ENCODE measurements at regions not wholly inside any gene's neighbourhood (a gene's known extent, or its start where the extent isn't known, plus 50 kb on each side); places are given as distances from the start of the nearest gene placed in this dataset.

- no peak overlapping the region for H3K27ac Mint-ChIP-seq
- peaks cover 4% of the 10 kb centered on the region for H3K9me3 Mint-ChIP-seq
- no peak overlapping the region for H3K4me3 Mint-ChIP-seq
- H3K36me3 Mint-ChIP-seq = no peaks in the 10 kb centered on the region
- no peaks in the 10 kb centered on the region for H3K27me3 Mint-ChIP-seq
- no peaks in the 10 kb centered on the region for H3K4me1 Mint-ChIP-seq (ENCODE audit: low read depth in 2 of 2)
- DNase-seq (ENCODE audit: low spot score) = no peak
- peak in 1 of 2 donors; percentile 51 for ATAC-seq
These were observed 200.7 kb downstream of the MYCN start for GRCh38 chr2:16140771-16141640.

DNA sequence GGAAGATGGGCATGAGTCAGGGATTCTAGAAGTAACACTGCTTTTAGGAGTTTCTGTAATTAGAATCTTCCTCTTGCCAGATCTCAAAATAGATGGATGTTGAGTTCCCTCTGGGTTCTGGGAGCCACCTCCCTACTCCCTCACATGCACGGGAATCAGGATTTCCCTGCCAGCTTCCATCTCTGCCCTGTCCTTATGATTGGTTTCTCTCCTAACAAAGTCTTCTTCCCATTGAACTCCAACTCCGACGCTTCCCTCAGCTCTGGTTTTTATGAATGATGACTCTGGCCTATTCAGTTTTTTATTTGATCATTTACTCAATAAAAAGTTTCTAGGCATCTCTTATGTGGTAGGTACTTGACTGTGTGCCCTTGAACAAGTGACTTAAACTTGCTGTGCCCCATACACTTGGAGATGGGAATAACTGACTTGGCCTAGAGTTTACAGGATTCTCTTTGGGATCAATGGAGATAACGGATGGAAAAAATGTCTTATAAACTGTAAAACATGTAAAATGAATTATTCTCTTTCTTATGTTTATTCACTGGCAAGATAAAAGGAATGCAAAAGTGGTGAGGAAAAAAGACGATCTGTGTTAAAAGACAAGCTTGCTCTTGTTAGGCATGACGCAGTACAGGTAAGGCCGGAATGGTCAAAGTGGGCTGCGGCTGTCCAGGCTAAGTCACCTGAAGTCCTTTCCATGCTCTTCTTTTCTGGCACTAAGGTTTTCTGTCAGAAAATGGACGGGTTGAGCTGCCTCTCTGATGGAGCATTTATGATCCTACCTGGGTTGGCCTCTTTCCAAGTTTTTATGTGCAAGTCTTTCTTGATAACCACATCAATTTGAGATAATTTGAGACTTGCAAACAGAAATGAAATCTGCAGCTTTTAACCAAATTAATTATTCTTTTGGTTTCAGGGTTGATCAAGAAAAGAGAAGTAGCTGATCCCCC is 199.6 kb downstream of the MYCN start:
- Mint-ChIP-seq H3K9me3 (peaks cover 4% of the 10 kb centered on the region), H3K4me1 (ENCODE audit: low read depth in 2 of 2) (no peaks in the 10 kb centered on the region), H3K27ac (no peak overlapping the region), H3K4me3 (no peak overlapping the region), H3K36me3 (no peaks in the 10 kb centered on the region), H3K27me3 (no peaks in the 10 kb centered on the region)
- DNase-seq (ENCODE audit: low spot score) = no peak
- no peak for ATAC-seq

GRCh38 chr2:16138811-16139662 is 198.7 kb downstream of the MYCN start:
- Mint-ChIP-seq H3K36me3 (no peaks in the 10 kb centered on the region), H3K4me1 (ENCODE audit: low read depth in 2 of 2) (no peaks in the 10 kb centered on the region), H3K9me3 (peaks cover 4% of the 10 kb centered on the region), H3K4me3 (no peak overlapping the region), H3K27ac (no peak overlapping the region), H3K27me3 (no peaks in the 10 kb centered on the region)
- ATAC-seq = no peak
- DNase-seq (ENCODE audit: low spot score) = no peak

DNA sequence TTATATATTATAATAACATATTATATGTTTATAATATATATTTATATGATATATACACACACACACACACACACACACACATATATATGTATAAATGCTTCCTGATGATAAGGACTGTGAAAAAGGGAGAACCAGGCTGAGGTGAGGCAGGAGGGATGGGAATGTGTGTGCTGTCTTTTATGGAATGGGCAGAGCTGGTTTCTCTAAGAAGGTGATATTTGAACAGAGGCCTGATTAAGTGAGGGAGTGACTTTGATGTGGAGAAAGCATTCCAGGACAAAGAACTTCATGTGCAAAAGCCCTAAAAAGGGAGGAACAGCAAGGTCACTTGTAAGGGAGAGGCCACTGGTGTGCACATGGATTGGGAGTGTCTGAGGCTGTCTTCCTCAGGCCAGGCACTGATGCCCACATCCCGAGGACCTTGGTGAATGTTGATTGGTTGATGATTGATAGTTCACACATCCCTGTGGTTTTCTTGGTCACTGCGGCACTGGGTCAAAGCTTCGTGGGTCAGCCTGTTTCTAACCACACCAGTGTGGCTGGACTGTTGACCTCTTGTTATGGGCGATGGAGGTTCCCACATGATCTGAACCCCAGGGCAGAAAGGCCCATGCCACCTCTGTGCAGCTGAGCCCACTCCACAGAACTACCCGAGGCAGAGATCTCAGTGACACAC is 196.9 kb downstream of the MYCN start:
- ATAC-seq (no peak), DNase-seq (ENCODE audit: low spot score) (no peak)
- no peak overlapping the region for H3K4me3 Mint-ChIP-seq

DNA sequence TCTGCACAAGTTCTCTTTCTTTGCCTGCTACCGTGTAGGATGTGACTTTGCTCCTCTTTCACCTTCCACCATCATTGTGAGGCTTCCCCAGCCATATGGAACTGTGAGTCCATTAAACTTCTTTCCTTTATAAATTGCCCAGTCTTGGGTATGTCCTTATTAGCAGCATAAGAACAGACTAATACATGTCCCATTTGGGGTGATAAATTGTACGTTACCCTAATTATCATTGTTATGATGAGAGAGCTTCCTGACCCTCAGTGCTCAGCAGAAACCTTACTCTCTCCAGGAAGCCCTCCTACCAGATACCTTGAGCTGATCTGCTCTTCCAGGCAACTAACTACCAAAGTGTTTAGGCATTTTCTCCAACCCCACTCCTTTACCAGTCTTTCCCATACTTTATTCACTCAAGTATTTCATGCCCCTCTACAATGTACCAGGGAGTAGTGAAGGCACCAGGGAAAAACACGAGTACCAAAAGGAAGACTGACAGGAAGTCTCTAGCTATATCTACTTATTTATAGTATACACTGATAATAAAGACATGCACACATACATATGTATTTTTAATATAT is 196.2 kb downstream of the MYCN start:
- Mint-ChIP-seq H3K4me1 (ENCODE audit: low read depth in 2 of 2) (no peaks in the 10 kb centered on the region), H3K4me3 (no peak overlapping the region), H3K36me3 (no peaks in the 10 kb centered on the region), H3K27me3 (no peaks in the 10 kb centered on the region), H3K9me3 (peaks cover 4% of the 10 kb centered on the region), H3K27ac (no peak overlapping the region)
- DNase-seq (ENCODE audit: low spot score) = no peak
- ATAC-seq = no peak

More for the DNA sequence above, 196.9 kb downstream of the MYCN start:
- H3K27me3 Mint-ChIP-seq = no peaks in the 10 kb centered on the region
- H3K4me1 Mint-ChIP-seq (ENCODE audit: low read depth in 2 of 2) = no peaks in the 10 kb centered on the region
- no peaks in the 10 kb centered on the region for H3K36me3 Mint-ChIP-seq
- no peak overlapping the region for H3K27ac Mint-ChIP-seq
- peaks cover 4% of the 10 kb centered on the region for H3K9me3 Mint-ChIP-seq

DNA sequence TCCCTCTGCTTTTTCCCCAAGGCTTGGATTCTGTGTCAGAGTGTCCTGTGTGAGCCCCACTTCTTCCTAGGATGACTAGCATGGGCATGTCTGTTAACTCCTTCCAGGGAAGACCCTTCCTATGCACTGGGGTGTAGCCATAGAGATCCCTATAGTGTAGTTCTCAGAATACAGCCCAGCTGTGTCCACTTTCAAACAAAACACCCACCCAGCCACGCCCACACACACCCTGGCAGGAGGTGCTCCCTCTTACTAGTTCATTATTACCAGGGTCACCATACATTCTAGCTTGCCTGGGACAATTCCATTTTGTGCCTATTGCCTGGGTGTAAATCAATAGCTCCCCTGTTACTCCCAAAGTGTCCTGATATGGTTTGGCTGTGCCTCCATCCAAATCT is 195.6 kb downstream of the MYCN start:
- Mint-ChIP-seq H3K27ac (no peak overlapping the region), H3K9me3 (peaks cover 4% of the 10 kb centered on the region), H3K27me3 (no peaks in the 10 kb centered on the region), H3K4me3 (no peak overlapping the region), H3K36me3 (no peaks in the 10 kb centered on the region), H3K4me1 (ENCODE audit: low read depth in 2 of 2) (no peaks in the 10 kb centered on the region)
- no peak for DNase-seq (ENCODE audit: low spot score)
- ATAC-seq = no peak

- no peak overlapping the region for H3K4me3 Mint-ChIP-seq
- H3K4me1 Mint-ChIP-seq (ENCODE audit: low read depth in 2 of 2) = no peaks in the 10 kb centered on the region
- H3K36me3 Mint-ChIP-seq = no peaks in the 10 kb centered on the region
- DNase-seq (ENCODE audit: low spot score) (no peak), ATAC-seq (no peak)
- no peak overlapping the region for H3K27ac Mint-ChIP-seq
- no peaks in the 10 kb centered on the region for H3K27me3 Mint-ChIP-seq
- peaks cover 4% of the 10 kb centered on the region for H3K9me3 Mint-ChIP-seq
These were observed 195.0 kb downstream of the MYCN start for GRCh38 chr2:16135196-16135912.

DNA sequence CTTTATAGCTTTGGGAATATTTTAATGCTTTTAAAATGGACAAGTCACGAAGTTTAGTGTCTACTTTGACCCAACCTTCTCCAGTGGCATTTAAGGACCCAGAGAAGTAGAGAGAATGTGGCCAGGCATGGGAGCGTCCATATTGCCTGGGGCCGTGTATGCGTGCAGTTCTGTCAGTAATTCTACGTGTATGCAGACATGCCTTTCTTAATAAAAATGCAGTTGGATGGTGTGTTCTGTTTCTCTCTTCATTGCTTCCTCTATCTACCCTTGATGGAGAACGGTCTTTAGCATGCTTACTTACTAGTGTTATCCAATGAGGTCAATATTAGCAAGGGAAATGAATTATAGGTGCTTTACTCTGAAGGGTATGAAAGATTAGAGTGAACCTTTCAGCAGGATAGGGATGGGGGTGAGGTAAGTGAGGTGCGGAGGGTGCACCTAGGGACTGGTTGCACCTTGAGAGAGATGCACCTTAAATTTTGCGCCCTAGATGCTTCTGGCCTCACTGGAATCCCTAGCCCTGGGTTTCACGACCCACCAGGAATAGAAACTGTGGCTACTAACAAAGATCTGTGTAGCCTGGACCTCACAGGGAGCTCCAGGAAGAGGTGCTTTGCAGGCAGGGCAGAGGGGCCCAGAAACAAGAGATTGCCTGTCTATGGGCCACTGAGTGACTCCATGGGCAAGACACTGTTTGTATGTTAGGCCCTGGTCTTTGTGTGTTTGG is 194.3 kb downstream of the MYCN start:
- no peak for ATAC-seq
- H3K27me3 Mint-ChIP-seq = no peaks in the 10 kb centered on the region
- H3K9me3 Mint-ChIP-seq = peaks cover 4% of the 10 kb centered on the region

GRCh38 chr2:16130906-16131400 is 190.6 kb downstream of the MYCN start:
- no peak for ATAC-seq
- no peaks in the 10 kb centered on the region for H3K4me1 Mint-ChIP-seq (ENCODE audit: low read depth in 2 of 2)
- H3K27me3 Mint-ChIP-seq = peaks cover 0 to 2% of the 10 kb centered on the region in 2 donors
- H3K27ac Mint-ChIP-seq = no peak overlapping the region
- no peaks in the 10 kb centered on the region for H3K9me3 Mint-ChIP-seq
- H3K4me3 Mint-ChIP-seq = no peak overlapping the region
- no peak for DNase-seq (ENCODE audit: low spot score)
- no peaks in the 10 kb centered on the region for H3K36me3 Mint-ChIP-seq

More for the DNA sequence above, 194.3 kb downstream of the MYCN start:
- Mint-ChIP-seq H3K36me3 (no peaks in the 10 kb centered on the region), H3K27ac (no peak overlapping the region), H3K4me1 (ENCODE audit: low read depth in 2 of 2) (no peaks in the 10 kb centered on the region), H3K4me3 (no peak overlapping the region)
- DNase-seq (ENCODE audit: low spot score) = no peak

- peak in 1 of 2 donors; percentile 7 for ATAC-seq
- DNase-seq (ENCODE audit: low spot score) = no peak
- H3K4me1 Mint-ChIP-seq (ENCODE audit: low read depth in 2 of 2) = no peaks in the 10 kb centered on the region
- H3K4me3 Mint-ChIP-seq = no peak overlapping the region
- no peaks in the 10 kb centered on the region for H3K9me3 Mint-ChIP-seq
- no peaks in the 10 kb centered on the region for H3K36me3 Mint-ChIP-seq
- peaks cover 0 to 2% of the 10 kb centered on the region in 2 donors for H3K27me3 Mint-ChIP-seq
- H3K27ac Mint-ChIP-seq = no peak overlapping the region
These were observed 190.2 kb downstream of the MYCN start for GRCh38 chr2:16130541-16130880.

GRCh38 chr2:16129716-16130540 is 189.6 kb downstream of the MYCN start:
- Mint-ChIP-seq H3K4me3 (no peak overlapping the region), H3K9me3 (no peaks in the 10 kb centered on the region), H3K36me3 (no peaks in the 10 kb centered on the region), H3K27ac (no peak overlapping the region), H3K4me1 (ENCODE audit: low read depth in 2 of 2) (no peaks in the 10 kb centered on the region), H3K27me3 (peaks cover 0 to 2% of the 10 kb centered on the region in 2 donors)
- ATAC-seq = no peak
- no peak for DNase-seq (ENCODE audit: low spot score)
